ENCODE measurements at regions not wholly inside any gene's neighbourhood (a gene's known extent, or its start where the extent isn't known, plus 50 kb on each side); places are given as distances from the start of the nearest gene placed in this dataset.

DNA sequence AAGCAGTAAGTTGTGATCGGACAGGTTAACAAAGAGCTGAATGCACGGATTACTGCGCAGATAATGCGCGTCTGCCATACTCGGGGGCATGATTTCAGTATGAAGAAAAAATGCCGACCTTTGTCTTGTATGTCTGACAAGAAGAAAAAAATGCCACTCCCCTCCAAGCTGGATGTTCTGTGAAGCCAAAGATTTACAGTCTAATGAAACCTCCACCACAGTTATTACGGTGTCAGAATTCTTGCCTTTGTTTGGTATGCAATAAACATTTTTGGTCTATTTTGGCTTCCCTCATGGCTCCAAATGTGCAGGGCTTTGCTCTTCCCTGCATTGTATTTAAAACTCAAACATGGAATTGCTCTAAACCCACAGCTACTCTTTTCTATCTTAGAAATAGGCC is 72.2 kb upstream of the THUMPD2 start:
- TF ChIP-seq, protein P1, sequence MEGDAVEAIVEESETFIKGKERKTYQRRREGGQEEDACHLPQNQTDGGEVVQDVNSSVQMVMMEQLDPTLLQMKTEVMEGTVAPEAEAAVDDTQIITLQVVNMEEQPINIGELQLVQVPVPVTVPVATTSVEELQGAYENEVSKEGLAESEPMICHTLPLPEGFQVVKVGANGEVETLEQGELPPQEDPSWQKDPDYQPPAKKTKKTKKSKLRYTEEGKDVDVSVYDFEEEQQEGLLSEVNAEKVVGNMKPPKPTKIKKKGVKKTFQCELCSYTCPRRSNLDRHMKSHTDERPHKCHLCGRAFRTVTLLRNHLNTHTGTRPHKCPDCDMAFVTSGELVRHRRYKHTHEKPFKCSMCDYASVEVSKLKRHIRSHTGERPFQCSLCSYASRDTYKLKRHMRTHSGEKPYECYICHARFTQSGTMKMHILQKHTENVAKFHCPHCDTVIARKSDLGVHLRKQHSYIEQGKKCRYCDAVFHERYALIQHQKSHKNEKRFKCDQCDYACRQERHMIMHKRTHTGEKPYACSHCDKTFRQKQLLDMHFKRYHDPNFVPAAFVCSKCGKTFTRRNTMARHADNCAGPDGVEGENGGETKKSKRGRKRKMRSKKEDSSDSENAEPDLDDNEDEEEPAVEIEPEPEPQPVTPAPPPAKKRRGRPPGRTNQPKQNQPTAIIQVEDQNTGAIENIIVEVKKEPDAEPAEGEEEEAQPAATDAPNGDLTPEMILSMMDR (conservative IDR thresholded peaks at IDR 0.05; ENCODE audit: low read depth, low read length) = no peak
- H3K4me3 ChIP-seq (ENCODE audit: low read length) = no peak overlapping the region
- no peak for DNase-seq (ENCODE audit: low read depth)

DNA sequence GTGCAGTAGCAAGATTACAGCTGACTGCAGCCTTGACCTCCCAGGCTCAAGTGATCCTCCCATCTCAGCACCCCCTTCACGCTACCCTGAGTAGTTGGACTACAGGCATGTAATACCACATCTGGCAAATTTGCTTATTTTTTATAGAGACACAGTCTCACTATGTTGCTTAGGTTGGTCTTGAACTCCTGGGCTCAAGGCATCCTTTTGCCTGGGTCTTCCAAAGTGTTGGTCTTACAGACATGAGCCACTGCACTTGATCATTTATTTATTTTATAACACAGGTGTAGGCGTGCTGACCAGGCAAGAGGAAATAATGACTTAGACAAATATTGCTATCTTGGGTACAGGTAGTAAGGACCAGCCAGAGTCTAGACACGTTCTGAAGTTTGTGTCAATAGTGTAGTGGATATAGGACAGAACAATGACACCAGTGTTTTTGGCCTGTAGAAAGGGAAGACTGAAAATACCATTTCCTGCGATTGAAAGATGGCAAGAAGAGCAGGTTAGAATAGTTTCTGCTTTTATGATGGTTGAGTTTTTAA is 71.0 kb upstream of the THUMPD2 start:
- no peak overlapping the region for H3K4me3 ChIP-seq (ENCODE audit: low read length)
- TF ChIP-seq, protein P1 (conservative IDR thresholded peaks at IDR 0.05; ENCODE audit: low read depth, low read length) = no peak
- no peak for DNase-seq (ENCODE audit: low read depth)

DNA sequence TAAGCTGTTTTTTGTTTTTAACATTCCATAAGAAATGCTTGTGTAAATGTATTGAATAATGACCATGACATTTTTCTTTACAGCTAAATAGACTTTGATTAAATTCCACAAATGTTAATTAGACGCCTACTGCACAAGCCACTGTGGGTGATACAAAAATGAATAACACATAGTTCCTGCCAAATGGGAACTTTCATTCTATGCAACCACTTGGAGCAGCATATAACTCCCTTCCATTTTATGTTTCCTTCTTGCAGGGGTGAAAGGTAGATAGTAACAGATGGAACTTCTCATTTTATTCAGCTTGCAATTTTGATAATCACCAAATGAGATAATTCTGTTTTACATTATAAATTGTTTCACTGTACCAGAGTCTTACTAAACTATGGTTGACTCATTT is 70.0 kb upstream of the THUMPD2 start:
- peak; percentile 21 for DNase-seq (ENCODE audit: low read depth)
- TF ChIP-seq, protein P1 (conservative IDR thresholded peaks at IDR 0.05; ENCODE audit: low read depth, low read length) = no peak
- H3K4me3 ChIP-seq (ENCODE audit: low read length) = no peak overlapping the region

DNA sequence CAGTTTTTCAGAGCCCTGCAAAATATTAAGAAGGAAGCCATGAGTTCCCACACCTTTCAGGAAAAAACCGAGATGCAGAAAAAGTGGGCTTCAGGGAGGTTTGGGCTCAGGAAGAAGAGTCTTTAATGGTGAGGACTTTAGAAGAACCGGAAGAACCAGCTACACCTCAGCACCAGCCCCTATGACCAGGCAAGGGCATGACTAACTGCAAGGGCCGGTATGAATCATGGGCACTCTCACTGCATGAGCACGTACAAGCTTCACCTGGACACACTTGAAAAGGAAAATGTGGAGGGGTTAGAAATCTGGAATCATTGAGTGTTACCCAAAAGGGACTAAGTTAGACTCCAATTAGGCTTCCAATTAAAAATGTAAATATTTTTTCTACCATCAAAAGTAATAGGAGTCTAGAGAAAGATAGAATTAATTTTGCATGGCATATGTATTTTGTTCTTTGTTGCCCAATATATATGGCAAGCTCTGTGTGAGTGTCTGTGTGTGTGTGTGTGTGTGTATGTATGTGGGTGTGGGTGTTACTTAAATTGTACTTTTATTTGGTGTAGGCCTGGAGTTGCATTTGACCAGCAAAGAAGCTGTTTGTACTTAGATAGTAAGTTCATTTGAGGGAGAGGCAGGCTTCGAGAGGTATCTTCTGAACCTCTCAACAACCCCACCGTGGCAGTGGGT is 66.5 kb upstream of the THUMPD2 start:
- TF ChIP-seq, protein P1 (conservative IDR thresholded peaks at IDR 0.05; ENCODE audit: low read depth, low read length) = no peak
- H3K4me3 ChIP-seq (ENCODE audit: low read length) = no peak overlapping the region
- no peak for DNase-seq (ENCODE audit: low read depth)

DNA sequence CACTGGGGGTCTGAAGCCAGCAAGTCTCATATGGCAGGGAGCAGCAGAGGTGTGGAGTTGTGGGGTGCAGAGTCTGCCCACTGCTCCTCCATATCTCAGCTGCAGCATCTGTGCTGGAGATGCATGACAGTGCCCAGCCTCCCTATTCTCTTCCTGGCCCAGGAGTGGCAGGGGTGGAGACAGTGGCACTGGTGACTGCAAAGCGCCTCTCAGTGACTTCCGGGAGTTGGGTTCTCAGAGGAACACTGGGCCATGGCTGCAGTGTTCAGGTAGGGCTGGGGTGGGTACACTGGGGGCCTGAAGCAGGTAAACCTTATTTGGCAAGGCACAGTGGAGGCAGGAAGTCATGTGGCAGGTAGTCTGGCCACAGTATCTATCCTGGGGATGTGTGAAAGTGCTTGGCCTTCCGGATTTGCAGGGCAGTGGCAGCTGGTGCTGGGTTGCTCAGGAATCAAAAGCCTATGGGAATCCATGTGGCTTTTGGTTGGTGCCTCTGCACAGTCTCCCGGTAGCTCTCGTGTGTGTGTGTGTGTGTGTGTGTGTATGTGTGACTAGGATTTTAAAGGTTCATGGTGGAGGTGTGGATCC is 60.3 kb upstream of the THUMPD2 start:
- DNase-seq (ENCODE audit: low read depth) = no peak
- H3K4me3 ChIP-seq (ENCODE audit: low read length) = no peak overlapping the region
- TF ChIP-seq, protein P1 (conservative IDR thresholded peaks at IDR 0.05; ENCODE audit: low read depth, low read length) = no peak

DNA sequence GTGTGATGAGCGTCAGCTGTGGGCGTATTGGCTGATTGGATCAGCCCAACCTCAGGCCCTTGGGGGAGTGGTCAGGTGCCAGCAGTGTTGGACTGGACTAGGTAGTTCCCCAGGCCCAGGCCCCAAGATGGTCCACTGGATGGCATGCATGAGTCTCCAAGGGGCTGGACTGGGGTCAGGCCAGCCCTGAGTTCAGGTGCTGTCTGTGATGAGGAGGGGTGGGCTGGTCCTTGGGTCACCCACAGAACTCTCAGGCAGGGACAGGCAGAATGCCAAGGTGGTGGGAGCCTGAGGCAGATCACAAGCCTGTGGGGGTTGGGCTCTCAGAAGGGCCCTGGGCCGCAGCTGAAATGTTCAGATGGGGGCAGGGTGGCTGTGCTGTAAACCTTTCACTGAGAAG is 59.5 kb upstream of the THUMPD2 start:
- TF ChIP-seq, protein P1 (conservative IDR thresholded peaks at IDR 0.05; ENCODE audit: low read depth, low read length) = no peak
- H3K4me3 ChIP-seq (ENCODE audit: low read length) = no peak overlapping the region
- DNase-seq (ENCODE audit: low read depth) = no peak

All from retinal pigment epithelial cell (primary cell).